OCI-LY3 (cell line): ENCODE measurements at regions not wholly inside any gene's neighbourhood (a gene's known extent, or its start where the extent isn't known, plus 50 kb on each side); places are given as distances from the start of the nearest gene placed in this dataset.
"Not testable (repeated sequence)": the region's sequence is repeated elsewhere in the genome, so short reads cannot be mapped to it uniquely, and the experiment has no call there.

Experiments
- H2AFZ ChIP-seq: fragments of 200-600, 300-600 bp; shearing (Covaris generic); 2 replicates; pipeline ENCODE4 v1.6.0; 2014; ENCODE audit warnings: antibody characterized with exemption, low read depth, low read length
- H3K27ac ChIP-seq: fragments of 200-600, 300-600 bp; sonication (generic); 2 replicates; pipeline ENCODE4 v1.5.1; 2014; ENCODE audit warnings: mild to moderate bottlenecking, low read length, moderate library complexity, mixed read lengths
- H3K27me3 ChIP-seq: fragments of 200-600, 300-600 bp; sonication (generic); 2 replicates; pipeline ENCODE4 v1.6.1; 2014; ENCODE audit warnings: low read depth, low read length, mixed read lengths
- H3K36me3 ChIP-seq: fragments of 200-600, 300-600 bp; sonication (generic); replicated peaks from 2 replicates; pipeline ENCODE3; 2014; ENCODE audit warnings: low read depth, low read length, mixed read lengths
- H3K4me1 ChIP-seq: fragments of 300-600, 200-600 bp; sonication (generic); 2 replicates; pipeline ENCODE4 v1.6.1; 2014; ENCODE audit warnings: low read length, mixed read lengths
- H3K4me2 ChIP-seq: fragments of 200-600, 300-600 bp; sonication (generic); 2 replicates; pipeline ENCODE4 v1.6.1; 2014; ENCODE audit warnings: low read length, mixed read lengths
- H3K4me3 ChIP-seq: fragments of 300-600, 200-600 bp; sonication (generic); 2 replicates; pipeline ENCODE4 v1.5.1; 2014; ENCODE audit warnings: antibody characterized with exemption, mild to moderate bottlenecking, low read length, moderate library complexity
- H3K79me2 ChIP-seq: fragments of 300-600, 200-600 bp; shearing (Covaris generic); 2 replicates; pipeline ENCODE4 v1.6.1; 2014; ENCODE audit warnings: mild to moderate bottlenecking, low read length, mixed read lengths
- H3K9ac ChIP-seq: fragments of 300-600, 200-600 bp; shearing (Covaris generic); 2 replicates; pipeline ENCODE4 v1.6.0; 2014; ENCODE audit warnings: mild to moderate bottlenecking, low read length, moderate library complexity
- H3K9me3 ChIP-seq: fragments of 200-600, 300-600 bp; shearing (Covaris generic); 2 replicates; pipeline ENCODE4 v1.6.1; 2014; ENCODE audit warnings: low read length, mixed read lengths; ENCODE audit not compliant: insufficient read depth
- H4K20me1 ChIP-seq: fragments of 200-600, 300-600 bp; sonication (generic); 2 replicates; pipeline ENCODE4 v1.6.1; 2016; ENCODE audit warnings: low read length, mixed read lengths; ENCODE audit not compliant: insufficient read depth
- EZH2phosphoT487 ChIP-seq: fragments of 200-600 bp; shearing (Covaris generic); IDR thresholded peaks from 2 replicates; pipeline ENCODE4 v1.6.1; 2018; ENCODE audit warnings: antibody characterized with exemption, mixed run types, low read depth
- TF ChIP-seq, protein P1 (sequence below): fragments of 200-600, 300-600 bp; sonication (generic); IDR thresholded peaks from 2 replicates; pipeline ENCODE4 v1.5.1; 2014; ENCODE audit warnings: antibody characterized with exemption, low read length, low read depth

DNA sequence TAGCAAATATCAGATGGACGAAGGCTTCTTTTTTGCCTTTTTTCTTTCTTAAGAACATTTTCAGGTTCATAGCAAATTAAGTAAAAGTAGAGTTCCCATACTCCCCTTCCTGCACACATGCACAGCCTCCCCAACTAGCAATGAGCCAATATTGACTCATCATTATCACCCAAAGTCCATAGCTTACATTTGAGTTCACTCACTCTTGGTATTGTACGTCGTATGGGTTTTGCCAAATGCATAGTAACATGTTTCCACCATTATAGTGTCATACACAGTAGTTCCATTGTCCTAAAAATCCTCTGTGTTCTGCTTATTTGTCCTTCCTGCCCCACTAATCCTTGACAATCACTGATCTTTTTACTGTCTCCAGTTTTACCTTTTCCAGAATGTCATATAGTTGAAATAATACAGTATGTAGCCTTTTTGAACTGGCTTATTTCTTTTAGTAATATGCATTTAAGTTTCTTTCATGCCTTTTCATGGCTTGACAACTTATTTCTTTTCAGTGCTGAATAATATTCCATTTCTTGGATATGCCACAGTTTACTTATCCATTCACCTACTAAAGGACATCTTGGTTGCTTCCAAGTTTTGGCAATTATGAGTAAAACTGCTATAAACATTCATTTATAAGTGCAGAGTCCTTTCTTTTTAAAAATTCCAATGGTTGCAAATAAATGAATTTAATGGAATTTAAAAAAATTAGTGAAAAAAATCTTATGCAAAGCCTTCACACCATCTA, 242.1 kb downstream of the ISL1 start:
- TF ChIP-seq, protein P1, sequence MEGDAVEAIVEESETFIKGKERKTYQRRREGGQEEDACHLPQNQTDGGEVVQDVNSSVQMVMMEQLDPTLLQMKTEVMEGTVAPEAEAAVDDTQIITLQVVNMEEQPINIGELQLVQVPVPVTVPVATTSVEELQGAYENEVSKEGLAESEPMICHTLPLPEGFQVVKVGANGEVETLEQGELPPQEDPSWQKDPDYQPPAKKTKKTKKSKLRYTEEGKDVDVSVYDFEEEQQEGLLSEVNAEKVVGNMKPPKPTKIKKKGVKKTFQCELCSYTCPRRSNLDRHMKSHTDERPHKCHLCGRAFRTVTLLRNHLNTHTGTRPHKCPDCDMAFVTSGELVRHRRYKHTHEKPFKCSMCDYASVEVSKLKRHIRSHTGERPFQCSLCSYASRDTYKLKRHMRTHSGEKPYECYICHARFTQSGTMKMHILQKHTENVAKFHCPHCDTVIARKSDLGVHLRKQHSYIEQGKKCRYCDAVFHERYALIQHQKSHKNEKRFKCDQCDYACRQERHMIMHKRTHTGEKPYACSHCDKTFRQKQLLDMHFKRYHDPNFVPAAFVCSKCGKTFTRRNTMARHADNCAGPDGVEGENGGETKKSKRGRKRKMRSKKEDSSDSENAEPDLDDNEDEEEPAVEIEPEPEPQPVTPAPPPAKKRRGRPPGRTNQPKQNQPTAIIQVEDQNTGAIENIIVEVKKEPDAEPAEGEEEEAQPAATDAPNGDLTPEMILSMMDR = no peak
- no peak for TF ChIP-seq EZH2phosphoT487
- Histone ChIP-seq H4K20me1 (no peaks in the 10 kb centered on the region), H3K9ac (no peak overlapping the region), H3K36me3 (no peaks in the 10 kb centered on the region), H3K27ac (no peak overlapping the region), H3K79me2 (no peaks in the 10 kb centered on the region), H3K4me1 (no peaks in the 10 kb centered on the region), H2AFZ (no peak overlapping the region), H3K4me3 (no peak overlapping the region), H3K4me2 (no peak overlapping the region), H3K9me3 (no peaks in the 10 kb centered on the region), H3K27me3 (no peaks in the 10 kb centered on the region)

DNA sequence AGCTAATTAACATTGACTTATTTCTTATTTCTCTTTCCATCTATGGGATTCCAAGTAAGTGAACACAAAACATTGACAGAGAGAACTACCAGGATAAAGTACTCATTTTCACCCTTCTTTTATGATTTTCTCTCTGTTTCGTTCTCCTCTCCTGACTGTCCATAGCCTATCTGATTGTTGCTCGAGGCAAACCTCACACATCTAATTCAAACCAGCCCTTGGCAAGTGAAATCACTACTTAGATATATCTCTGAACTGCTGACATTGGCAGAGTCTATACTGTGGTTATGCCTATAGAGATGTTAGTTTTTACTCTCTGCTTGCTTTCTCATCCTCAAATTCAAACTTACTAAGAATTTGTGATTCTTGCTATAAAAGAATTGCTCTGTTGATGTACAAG, 248.8 kb downstream of the ISL1 start:
- no peaks in the 10 kb centered on the region for H3K36me3 ChIP-seq
- H4K20me1 ChIP-seq = no peaks in the 10 kb centered on the region
- H3K9ac ChIP-seq = no peak overlapping the region
- H3K79me2 ChIP-seq = no peaks in the 10 kb centered on the region
- no peak overlapping the region for H2AFZ ChIP-seq
- no peaks in the 10 kb centered on the region for H3K9me3 ChIP-seq
- no peak overlapping the region for H3K4me3 ChIP-seq
- TF ChIP-seq, protein P1 = no peak
- no peak for TF ChIP-seq EZH2phosphoT487
- no peaks in the 10 kb centered on the region for H3K27me3 ChIP-seq
- no peak overlapping the region for H3K4me2 ChIP-seq
- H3K27ac ChIP-seq = no peak overlapping the region
- no peaks in the 10 kb centered on the region for H3K4me1 ChIP-seq

DNA sequence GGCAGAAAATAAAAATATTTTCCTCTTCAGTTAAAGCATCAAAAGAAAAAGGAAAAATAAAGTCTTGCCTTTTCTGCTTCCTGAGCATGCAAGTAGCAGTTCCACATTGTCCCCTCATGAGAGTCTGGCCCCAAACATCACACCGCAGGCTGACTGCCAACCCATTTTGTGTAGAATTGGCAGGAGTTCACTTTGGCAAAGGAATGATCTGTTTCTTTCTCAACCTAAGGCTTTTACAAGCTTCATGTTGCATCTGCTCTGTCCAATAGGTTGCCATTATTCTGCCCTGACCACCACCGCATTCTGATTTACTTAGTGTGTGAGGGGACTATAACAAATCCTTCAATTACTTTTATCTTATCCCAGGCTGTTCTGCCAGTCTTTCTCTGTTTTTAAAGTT, 249.5 kb downstream of the ISL1 start:
- no peaks in the 10 kb centered on the region for H3K9me3 ChIP-seq
- H3K4me1 ChIP-seq = no peaks in the 10 kb centered on the region
- no peak overlapping the region for H3K27ac ChIP-seq
- no peak overlapping the region for H3K4me3 ChIP-seq
- no peaks in the 10 kb centered on the region for H3K36me3 ChIP-seq
- H3K79me2 ChIP-seq = no peaks in the 10 kb centered on the region
- H4K20me1 ChIP-seq = no peaks in the 10 kb centered on the region
- no peak overlapping the region for H3K9ac ChIP-seq
- H3K4me2 ChIP-seq = no peak overlapping the region
- no peaks in the 10 kb centered on the region for H3K27me3 ChIP-seq
- TF ChIP-seq EZH2phosphoT487 = no peak
- TF ChIP-seq, protein P1 = no peak
- H2AFZ ChIP-seq = no peak overlapping the region

DNA sequence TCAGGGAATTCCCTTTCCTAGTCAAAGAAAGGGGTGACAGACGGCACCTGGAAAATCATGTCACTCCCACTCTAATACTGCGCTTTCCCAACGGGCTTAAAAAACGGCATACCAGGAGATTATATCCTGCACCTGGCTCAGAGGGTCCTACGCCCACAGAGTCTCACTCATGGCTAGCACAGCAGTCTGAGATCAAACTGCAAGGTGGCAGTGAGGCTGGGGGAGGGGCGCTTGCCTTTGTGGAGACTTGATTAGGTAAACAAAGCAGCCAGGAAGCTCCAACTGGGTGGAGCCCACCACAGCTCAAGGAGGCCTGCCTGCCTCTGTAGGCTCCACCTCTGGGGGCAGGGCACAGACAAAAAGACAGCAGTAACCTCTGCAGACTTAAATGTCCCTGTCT, 253.7 kb downstream of the ISL1 start:
- not testable (repeated sequence) for H3K4me2 ChIP-seq, H3K4me1 ChIP-seq, H2AFZ ChIP-seq, H3K79me2 ChIP-seq, H3K27ac ChIP-seq, H3K36me3 ChIP-seq, H3K27me3 ChIP-seq, H3K9ac ChIP-seq, H3K4me3 ChIP-seq, H4K20me1 ChIP-seq, H3K9me3 ChIP-seq
